NCI-H82 treated with DMSO at 0.1 percent for 48 hours (cell line): ENCODE measurements at regions not wholly inside any gene's neighbourhood (a gene's known extent, or its start where the extent isn't known, plus 50 kb on each side); places are given as distances from the start of the nearest gene placed in this dataset.

Experiments
- DNase-seq: peaks from one replicate; lab custom pipeline; 2025; ENCODE audit not compliant: unreplicated experiment; lab: John Stamatoyannopoulos, UW

- DNase-seq, result no peak
Observed at GRCh38 chr20:59376109-59376841, 75.9 kb downstream of the EDN3 start.

DNA sequence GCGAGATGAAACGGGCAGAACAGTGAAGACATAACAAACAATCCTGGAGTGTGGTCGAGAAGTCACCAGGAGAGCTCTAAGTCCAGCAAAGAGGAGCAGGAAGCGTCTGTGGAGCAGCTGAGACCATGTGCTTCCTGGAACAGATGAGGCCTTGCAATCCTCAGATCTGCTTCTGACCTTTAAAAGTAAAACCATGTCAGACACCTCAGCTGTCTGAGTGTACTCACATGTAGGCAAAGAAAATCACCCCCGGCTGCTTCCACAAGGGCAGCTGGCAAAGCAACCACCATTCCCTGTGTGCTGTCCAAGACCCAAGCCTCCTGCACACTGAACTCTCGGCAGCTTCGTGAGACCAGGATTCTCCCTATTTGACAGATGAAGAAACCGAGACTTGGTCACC is 76.6 kb downstream of the EDN3 start:
- no peak for DNase-seq

DNA sequence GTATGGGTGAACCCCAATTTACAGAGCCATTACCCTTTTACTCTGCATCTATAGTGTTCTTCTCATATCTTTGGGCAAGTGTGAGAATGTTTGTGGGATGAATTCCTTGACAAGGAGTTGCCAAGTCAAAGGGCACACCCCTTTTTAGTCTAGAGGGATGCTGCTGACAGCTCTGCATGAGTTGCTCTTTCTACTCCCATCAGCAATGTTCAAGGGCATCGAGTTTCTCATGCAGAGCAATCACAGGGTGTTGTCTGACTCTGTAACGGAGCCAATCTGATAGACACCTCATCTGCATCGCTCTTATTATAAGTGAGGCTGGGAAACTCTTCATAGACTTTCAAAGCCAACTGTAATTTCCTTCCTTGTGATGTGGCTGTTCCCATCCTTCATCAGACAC is 77.4 kb downstream of the EDN3 start:
- no peak for DNase-seq

DNA sequence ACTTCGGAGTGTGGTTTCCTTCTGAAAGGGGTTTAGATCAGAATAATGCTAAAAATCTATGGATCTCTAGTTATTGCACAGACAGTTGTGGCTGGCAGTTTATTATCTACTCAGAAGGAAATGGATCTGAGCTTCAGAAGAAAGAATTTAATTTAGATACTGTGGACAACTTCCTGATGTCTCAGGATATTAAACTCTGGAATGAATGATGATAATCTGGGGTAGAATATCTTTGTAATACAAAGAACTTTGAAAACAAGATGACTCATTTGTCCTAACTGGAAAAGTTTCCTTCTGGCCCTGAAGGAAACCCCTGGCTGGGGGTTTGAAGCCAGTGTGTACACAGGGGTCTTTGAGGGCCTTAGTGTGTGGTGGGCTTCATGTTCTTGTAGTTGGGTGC is 78.0 kb downstream of the EDN3 start:
- DNase-seq, result no peak

GRCh38 chr20:59378966-59379365 is 78.6 kb downstream of the EDN3 start:
- no peak for DNase-seq

GRCh38 chr20:59381689-59382088 is 81.3 kb downstream of the EDN3 start:
- DNase-seq, result no peak

DNA sequence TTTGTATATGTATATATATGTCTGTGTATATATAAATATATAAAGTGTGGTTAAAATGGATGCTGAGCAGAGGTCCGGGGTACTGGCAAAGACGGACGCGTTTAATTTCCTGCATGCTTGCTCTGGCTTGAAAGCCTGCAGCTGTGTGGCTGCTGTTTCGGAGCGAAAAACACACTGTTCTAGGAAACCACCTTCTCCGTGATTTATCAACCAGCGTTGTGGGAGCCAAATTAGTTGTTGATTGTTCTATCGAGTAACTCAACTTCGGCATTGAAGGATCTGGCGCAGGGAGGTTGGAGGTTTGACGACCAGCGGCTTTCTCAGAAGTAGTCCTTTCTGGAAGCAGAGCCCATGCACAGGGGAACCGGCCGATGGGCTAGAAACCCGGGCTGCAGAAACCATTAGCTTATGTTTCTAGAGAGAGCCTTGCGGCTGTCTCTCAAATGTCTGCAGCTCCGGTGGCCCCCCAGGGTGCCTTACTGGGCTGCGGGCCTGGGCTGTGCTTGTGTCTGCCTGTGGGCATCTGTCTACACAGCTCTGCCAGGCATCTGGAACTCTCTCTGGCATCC is 81.8 kb downstream of the EDN3 start:
- DNase-seq, result no peak

DNA sequence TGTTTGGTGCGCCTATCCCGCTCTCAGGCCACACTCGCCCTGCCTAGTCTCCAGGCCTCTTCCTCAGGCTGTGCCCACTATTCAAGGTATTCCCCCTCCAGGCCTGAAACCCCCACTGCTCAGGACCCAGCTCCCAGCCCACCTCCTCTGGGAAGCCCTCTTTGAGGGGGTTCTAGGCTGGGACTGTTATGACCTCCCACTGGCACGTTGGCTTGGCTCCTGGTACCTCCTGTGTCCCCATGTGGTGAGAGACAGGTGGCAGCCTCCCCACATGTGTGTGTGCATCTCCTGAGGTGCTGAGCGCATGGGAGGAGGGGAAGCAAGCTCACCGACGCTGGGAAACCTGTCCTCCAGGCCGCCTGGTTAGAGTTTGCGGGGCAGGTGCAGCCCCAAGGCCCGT is 82.5 kb downstream of the EDN3 start:
- DNase-seq, result no peak

DNA sequence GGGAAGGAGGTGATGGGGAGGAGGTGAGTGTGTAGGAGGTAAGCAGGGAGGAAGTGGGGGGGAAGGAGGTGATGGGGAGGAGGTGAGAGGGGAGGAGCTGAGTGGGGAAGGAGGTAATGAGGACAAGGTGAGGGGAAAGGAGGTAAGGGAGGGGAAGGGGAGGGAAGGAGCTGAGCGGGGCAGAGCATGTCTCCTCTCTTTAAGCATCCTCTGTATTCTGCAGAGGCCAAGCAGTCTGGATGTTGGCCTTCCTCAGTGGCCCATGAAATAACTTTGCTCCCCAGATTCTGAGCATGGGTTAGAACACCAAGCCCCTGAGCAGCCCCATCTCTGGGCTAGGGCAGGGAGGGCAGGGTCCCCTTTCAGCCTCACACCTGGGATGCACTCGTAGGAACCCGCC is 84.6 kb downstream of the EDN3 start:
- DNase-seq, result no peak

GRCh38 chr20:59385480-59385879 is 85.1 kb downstream of the EDN3 start:
- DNase-seq, result no peak

GRCh38 chr20:59386809-59387208 is 86.4 kb downstream of the EDN3 start:
- DNase-seq, result no peak

GRCh38 chr20:59387891-59388290 is 87.5 kb downstream of the EDN3 start:
- no peak for DNase-seq

GRCh38 chr20:59388402-59388801 is 88.0 kb downstream of the EDN3 start:
- no peak for DNase-seq

GRCh38 chr20:59390437-59390836 is 90.0 kb downstream of the EDN3 start:
- no peak for DNase-seq

DNA sequence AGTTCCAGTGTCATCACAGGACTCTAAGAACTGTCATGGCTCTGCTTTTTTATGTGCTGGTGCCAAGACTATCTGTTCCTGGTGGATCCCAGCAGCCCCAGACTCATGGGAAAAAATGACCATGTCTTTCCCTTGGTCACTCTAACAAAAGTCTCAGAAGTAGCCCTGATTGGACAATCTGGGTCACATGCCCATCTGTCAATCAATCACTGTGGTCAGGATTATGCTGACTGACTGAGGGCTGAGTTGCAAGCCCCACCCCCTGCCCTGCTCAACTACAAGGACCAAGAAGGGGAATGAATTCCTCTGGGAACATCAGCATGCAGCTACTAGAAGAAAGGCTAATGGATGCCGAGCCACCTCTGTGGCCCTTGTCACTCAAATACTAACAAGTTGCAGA is 91.6 kb downstream of the EDN3 start:
- DNase-seq, result no peak

DNA sequence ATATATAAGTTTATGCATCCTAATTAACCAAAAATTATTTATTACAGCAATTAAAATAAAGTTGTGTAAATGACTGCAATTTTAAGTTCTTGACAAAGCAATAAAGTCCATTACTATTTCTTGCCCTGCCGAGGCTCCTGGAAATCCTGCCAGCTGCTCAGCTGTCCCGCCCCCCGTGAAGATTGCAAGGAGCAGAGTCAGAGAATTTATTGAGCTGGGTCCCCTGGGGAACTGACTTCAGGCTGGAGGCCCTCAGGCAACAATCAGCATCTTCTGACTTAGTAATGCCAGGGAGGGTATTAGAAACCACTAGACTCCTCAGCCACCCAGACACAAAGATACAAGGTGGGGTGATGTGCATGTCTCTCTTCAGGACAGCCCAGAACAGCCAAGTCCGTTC is 92.3 kb downstream of the EDN3 start:
- no peak for DNase-seq

- DNase-seq, result no peak
Observed at GRCh38 chr20:59393142-59393541, 92.7 kb downstream of the EDN3 start.

GRCh38 chr20:59395729-59396128 is 95.3 kb downstream of the EDN3 start:
- DNase-seq, result no peak

DNA sequence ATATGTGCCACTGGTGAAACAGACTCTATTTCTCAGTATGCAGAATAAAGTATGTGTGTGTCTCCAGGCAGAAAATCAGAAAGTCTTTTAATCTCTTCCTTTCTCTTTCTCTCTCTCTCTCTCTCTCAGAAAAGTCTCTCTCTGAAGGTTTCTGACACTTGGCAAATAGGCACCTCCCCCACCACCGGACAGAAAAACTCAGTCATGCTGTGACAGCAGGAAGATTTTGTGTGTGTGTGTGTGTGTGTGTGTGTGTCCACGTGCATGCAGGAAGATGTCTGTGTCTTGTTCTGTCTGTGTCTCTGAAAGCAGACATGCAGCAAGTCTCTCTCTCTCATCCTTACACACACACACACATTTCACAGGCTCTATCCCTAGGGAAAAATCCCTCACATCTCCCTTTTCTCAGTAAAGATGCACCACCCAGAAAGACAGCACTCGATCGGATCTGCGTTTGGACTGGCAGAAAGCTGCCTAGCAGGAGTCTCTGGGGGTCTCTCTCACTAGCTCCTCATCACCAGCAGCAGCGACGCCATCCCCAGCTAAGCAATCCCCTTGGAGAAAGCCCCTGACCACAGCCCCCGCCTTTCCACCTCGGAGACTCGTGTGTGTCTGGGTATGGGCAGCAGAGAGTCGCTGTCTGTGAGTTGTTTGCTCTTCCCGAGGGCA is 98.3 kb downstream of the EDN3 start:
- DNase-seq, result no peak

- DNase-seq, result no peak
Observed at GRCh38 chr20:59399426-59400099, 99.2 kb downstream of the EDN3 start.

DNA sequence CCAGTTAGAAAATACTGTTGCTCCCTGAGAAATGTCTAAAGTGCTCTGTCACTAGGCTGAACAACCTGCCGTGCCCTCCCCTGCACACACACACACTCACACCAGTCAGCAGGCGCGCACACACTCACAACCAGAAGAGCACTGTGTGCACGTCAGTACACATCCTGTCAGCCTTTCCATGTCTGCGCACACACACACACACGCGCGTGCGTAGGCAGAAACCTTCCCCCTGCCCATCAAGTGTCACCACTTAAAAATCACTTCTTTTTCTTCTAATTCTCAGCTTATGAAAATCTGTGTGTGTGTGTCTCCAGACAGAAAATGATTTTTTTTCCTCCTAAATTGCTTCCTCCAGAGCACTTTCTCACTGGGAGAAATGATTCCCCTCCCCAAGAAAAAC is 100.3 kb downstream of the EDN3 start:
- DNase-seq, result no peak

DNA sequence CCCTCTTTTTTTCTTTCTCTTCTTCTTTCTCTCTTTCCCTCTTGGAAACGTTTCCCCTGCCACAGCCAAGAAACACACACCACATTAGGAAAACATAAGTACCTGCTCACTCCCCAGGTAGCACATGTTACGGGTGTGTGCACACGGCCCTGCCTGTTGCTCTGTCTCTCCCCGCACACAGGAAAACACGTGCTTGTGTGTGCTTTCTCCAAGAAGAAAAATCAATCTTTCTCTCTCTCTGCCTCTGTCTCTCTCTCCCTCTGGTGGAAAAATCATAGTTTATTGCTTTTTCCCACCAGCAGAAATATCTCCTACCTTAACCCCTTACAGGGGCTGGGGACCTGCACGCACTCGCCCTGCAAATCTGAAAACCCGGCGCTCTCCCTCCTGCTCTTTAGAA is 102.3 kb downstream of the EDN3 start:
- DNase-seq, result no peak
